ENCODE measurements at regions not wholly inside any gene's neighbourhood (a gene's known extent, or its start where the extent isn't known, plus 50 kb on each side); places are given as distances from the start of the nearest gene placed in this dataset.
"Not testable (repeated sequence)": the region's sequence is repeated elsewhere in the genome, so short reads cannot be mapped to it uniquely, and the experiment has no call there.

DNA sequence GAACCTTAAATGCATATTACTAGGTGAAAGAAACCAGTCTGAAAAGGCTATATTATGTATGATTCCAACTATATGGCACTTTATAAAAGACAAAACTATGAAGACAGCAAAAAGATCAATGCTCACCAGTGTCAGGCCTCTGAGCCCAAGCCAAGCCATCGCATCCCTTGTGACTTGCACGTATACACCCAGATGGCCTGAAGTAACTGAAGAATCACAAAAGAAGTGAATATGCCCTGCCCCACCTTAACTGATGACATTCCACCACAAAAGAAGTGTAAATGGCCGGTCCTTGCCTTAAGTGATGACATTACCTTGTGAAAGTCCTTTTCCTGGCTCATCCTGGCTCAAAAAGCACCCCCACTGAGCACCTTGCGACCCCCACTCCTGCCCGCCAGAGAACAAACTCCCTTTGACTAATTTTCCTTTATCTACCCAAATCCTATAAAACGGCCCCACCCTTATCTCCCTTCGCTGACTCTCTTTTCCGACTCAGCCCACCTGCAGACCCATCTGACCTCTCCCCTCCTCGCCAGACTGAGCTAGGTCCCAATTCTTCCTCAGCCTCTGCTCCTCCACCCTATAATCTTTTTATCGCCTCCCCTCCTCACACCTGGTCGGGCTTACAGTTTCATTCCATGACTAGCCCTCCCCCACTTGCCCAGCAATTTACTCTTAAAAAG is 1239.5 kb downstream of the OLFM4 start:
- not testable (repeated sequence) for DNase-seq

DNA sequence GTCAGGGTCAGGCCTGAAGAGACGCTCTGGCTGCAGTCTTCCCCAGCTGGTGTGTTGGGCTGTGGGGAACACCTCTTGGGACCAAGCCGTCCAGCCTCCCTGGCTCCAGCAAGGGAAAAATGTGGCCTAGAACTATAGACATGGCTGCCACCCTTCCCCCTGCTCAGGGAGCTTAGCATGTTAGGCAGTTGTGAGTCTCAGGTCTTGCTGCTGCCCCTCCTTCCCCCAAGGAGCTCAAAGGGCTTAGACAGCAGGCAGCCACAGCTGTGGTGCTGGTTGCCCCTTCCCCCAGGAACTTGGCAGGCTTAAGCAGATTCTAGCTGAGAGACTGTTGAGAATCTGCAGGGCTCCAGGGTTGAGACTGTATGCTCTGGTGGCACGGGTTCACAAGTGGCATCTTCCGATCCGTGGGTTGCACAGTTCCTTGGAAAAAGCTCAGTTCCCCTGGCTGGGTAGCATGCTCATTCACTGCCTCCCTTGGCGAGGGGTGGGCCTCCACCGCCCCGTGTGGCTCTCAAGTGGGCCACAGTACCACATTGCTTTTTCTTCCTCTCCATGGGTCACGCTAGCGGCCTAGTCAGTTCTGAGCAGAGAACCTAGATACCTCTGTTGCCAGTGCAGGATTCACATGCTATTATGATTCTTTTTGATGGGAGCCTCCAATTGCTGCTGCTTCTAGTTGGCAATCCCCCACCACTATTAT is 1258.6 kb downstream of the OLFM4 start:
- DNase-seq, result no peak

DNA sequence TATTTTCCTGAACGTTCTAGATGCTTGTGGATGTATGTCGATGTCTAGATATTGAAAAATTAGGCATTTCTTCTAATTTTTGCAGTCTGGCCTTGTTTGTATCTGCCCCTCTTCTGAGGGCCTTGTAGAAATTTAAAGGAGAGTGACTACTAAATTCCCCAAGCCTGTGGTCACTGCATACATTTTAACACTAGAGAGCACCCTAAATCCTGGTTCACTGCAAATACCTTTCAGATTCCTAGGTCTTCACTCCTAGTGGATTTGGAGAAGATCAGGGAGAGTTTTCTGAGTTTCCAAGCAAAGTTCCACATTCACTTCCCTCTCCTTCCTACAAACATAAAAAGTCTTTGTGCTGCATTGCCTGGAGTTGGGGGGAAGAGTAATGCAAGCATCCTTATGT is 1272.5 kb downstream of the OLFM4 start:
- no peak for DNase-seq

DNA sequence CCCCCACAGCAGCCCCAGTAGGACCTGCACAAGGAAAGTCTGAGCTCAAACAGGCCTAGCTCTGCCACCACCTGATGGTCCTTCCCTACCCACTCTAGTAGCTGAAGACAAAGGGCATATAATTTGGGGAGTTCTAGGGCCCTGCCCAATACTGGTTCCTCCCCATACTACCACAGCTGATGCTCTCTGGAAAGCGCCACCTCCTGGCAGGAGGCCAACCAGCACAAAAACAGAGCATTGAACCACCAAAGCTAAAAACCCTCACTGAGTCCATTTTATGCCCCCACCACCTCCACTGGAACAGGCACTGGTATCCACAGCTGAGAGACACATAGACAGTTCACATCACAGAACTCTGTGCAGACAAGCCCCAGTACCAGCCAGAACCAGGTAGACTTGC is 1276.8 kb downstream of the OLFM4 start:
- no peak for DNase-seq

DNA sequence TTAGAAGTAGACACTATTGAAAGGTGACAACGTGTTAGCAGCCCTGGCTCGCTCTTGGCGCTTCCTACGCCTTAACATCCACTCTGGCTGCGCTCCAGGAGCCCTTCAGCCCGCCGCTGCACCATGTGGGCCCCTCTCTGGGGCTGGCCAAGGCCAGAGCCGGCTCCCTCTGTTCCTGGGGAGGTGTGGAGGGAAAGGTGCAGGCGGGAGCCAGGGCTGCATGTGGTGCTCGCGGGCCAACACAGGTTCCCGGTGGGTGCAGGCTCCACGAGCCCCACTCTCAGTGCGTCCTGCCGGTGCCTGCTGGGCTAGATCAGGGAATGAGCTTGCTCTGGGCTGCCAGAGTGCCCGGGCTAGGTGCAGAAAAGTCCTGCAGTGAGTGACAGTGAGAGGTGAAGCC is 1284.3 kb downstream of the OLFM4 start:
- DNase-seq, result no peak

DNA sequence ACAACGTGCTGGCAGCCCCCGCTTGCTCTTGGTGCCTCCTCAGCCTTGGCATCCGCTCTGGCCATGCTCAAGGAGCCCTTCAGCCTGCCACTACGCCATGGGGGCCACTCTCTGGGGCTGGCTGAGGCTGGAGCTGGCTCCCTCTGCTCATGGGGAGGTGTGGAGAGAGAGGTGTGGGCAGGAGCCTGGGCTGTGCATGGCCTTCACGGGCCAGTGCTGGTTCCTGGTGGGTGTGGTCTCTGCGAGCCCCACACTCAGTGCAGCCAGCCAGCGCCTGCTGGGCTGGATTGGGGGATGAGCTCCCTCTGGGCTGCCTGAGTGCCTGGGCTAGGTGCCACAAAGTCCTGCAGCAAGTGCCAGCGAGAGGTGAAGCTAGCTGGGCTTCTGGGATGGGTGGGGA is 1289.1 kb downstream of the OLFM4 start:
- DNase-seq, result no peak

DNA sequence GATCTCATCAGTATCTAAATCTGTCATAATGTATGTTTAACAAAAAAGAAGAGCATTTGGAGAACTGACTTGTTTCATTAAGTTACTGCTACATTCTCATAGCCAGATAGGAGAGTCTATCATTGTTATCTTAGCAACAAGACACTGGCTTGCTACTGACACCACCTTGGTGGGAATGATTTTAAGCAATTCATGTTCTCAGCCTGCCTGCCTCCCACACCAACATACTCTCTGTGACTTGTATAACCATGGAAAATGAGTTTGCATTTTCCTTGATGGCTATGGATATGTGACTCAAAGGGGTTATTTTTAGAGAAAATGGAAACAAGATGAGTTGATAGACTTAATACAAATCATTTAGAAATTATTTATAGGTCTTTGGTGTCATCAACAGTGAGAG is 1308.9 kb downstream of the OLFM4 start:
- no peak for DNase-seq

DNA sequence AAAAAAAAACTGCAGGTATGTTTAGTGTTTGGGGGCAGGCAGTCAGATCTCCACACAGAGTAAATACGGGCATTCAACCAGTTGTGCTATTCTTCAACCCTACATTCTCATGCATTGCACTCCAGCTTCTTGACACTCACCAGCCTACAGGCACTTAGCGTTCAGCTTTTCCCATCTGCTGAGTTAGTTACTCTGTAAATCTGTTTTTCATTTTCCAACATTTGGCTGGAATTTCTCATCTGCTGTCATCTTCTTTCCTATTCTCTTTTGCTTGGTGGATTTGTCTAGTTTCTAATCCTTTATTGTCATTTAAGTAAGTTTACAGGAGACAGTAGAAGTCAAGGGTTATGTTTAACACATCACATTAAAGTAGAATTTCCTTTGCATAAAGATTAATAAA is 1318.9 kb downstream of the OLFM4 start:
- DNase-seq, result no peak

DNA sequence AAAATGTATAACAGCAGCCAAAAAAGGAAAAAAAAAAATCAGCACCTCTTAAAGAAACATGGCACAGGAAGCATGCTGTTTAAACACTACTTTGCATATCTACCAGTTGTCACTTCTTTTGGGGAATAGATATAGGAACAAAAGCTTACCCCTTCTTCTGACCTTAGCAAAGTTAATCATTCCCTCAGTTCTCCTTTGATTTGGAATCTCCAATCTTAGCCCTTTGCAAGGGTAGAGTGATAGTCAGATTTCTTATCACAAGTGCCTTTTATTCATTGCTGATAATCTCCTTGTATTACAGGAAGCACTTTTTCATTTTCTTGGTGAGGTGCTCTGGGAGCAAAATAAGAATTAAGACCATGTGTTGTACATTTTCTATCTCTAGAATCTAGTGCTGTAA is 1327.6 kb downstream of the OLFM4 start:
- no peak for DNase-seq

DNA sequence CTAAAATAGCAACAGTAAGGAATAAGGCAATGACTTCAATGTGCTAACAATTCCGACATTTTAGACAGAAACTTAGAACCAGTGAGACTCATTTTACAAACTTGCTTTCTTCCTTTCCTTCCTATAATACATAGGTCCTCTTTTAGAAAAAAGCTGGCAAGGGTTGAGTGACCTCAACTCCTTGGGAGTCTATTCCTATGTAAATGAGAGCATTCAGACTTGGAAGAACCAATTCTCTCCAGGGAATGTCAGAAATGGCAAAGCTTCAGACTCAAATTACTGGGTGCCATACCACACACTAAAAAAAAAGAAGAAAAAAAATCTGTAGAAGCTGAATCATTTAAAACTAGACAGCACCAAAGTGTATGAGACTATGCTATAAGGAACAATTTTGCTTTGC is 1328.2 kb downstream of the OLFM4 start:
- DNase-seq, result no peak

DNA sequence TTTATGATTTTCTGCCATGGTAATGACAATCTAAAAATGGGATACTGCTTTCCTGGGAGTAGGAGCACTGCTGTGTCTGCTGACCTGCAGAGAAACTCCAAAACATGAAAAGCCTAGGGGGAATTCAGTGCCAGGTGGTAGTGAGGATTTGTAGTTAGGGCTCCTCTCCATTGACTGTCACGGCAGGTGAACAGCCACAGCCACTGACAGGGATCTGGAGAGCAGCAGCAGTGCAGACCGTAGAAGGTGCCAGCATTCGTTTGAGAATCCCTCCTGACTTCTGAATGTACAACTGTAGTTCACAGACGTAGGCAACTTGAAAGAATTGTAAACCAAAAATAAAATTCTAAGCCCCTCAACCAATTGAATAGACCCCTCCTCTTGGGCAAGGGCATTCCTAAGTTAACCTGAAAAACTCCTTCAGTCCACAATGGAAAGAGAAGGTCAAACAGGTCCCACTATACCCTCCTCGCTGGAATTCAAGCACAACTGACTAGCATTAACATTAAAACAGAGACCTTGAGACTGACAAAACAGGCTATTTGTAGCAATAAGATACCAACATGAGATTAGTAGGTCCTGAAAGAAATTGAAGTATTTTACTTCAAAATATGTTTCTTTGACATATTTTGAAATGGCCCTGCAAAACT is 1328.8 kb downstream of the OLFM4 start:
- no peak for DNase-seq

DNA sequence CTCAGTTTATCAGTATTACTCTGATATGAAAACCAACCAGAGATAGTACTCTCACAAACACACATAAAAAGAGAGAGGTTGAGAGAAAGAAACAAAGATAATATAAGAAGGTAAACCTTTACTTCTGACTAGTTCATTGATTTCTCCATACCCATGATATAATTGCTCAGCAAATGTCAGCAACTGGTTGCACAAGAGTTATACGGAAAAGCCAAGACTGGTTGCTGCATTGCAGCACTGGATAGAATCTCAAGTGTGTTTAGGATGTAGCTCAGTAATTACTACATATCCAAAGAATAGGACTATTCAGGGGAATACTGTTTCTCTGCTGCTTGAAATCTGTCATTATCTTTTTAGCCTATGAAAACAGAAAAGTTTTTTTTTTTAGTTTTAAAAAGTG is 1332.8 kb downstream of the OLFM4 start:
- DNase-seq, result no peak

DNA sequence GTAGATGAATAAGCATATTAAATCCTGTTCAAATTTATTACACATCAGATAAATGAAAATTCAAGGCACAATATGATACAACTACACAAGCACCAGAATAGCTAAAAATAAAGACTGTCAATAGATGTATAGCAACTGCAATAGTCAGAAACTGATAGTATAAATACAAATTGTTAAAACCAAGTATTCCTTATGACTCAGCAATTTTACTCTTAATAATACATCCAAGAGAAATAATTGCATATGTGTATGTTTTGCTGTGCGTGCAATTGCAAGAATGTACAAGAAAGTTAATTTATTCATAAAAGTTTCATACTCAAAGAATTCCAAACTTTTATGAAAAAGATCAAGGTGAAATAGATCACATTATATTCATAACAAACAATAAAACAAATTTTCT is 1338.1 kb downstream of the OLFM4 start:
- no peak for DNase-seq

DNA sequence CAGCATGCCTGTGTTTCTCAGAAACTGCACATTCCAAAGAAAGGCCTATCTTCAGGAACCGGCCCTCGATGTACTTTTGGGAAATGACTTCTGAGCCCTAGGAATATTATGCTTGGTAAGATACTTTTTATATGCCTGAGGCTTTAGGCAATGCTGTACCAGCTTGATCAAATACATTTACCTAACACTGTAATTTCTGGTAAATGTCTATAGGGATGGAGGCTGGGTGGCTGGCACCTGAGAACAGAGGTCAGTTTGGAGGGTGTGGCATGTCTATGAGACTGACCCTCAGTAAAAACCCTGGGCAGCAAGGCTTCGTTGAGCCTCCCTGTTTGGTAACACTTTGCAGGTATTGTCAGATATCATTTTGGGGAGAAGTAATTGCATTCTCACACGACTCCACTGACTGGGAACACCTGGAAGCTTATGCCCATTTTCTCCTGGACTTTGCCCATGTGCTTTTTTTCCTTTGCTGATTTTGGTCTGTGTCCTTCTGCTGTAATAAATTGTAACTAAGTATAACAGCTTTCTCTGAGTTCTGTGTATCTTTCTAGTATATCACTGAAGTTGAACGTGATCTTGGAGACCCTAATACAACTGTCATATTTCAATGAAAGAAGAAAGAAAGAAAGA is 1339.1 kb downstream of the OLFM4 start:
- no peak for DNase-seq

DNA sequence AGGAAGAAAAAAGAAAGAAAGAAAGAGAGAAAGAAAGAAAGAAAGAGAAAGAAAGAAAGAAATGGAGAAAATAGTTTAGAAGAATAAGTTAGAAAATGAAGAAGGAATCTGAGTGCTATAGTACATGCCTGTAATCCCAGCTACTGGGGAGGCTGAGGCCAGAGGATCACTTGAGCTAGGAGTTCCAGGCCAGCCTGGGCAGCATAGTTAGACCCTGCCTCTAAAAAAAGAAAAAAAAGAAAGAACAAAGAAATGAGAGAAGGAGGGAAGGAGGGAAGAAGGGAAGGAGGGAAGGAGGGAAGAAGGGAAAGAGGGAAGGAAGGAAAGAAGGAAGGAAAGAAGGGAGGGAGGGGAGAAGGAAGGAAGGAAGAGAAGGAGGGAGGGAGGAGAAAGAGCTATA is 1339.8 kb downstream of the OLFM4 start:
- DNase-seq, result no peak

DNA sequence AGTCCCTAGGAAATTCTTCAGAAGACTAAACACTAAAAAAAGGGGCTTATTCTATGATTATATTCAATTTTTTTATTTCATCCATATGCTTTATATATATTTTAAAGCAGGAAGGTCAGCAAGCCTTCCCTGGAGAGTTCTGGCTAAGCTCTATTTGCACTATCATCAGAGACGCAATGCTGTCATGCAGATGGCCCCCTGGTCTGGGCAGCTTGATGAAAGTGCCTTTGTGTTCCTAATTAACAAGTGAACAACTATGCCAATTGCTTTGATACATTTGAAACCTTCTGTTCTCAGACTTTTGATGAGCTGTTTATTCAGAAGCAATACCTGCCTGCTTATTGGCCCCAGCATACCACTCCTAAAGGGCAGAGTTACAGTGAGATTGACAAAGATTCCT is 1344.6 kb downstream of the OLFM4 start:
- no peak for DNase-seq

DNA sequence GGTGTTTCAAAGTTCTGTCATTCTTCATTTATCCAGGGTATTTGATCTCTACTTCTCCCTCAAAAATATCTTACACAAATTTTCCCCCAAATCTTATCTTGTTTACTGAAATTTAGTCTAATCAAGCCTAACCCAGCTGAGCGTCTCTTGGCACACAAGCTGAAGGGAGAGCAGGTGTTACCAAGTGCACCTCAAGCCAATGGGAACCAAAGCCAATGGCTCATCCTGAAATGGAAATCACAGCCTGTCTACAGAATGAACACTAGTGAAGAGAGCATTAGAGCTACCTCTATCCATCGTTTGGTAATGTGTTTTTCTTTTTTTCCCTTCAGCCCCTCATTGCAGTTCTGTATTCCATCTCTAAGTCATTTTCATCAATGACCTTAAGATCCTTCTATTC is 1350.8 kb downstream of the OLFM4 start:
- no peak for DNase-seq

DNA sequence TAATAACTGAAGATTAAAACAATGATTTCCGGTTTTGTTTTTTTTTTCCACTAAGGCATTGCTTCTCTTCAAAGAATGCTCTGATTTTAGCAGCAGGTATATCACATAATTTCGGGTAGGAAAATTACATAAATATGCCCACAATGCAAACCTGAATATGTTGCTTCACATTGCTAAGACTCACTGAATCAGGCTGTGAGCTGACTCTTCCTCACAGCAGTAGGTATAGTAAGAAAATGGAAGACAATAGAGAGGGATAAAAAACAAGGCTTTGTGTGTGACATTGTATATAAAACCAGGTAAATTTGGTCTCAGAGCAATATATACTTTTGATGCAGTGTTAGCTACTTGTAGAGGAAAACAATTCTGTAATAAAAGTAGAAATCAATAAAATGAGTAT is 1355.0 kb downstream of the OLFM4 start:
- no peak for DNase-seq

DNA sequence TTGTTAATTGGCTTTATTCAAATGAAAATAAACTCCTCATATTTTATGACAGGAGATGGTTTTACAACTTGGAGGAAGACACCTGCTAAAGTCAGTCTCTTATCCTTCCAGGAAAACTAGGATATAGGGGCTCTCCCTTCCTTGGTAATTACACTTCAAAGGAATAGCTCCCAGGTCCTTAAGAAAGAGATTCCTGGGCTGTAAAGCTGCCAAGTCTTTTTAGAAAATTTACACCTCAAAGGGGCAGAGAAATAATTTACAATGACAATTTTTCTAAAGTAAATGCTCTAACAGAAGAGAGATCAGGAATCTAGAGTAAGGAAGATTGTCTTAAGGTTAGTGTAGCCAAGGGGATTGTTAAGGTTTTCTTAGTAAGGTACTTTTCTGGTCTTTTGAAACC is 1359.0 kb downstream of the OLFM4 start:
- no peak for DNase-seq

DNA sequence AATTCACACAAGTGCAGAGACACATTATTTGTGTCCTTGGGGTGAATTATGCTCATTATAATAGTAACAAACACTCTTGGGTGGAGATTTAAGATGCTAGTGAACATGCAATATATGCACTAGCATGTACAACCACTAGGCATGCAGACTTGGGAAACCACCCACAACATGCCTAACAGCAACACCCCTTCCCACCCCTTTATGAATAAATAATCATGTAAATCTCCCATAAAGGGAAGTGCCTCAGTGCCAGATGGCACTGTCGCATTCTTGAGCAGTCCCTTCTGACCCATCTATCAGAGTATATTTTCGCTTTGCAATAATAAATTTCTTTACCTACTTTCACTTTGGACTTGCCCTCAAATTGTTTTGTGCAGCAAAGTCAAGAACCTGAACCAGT is 1362.2 kb downstream of the OLFM4 start:
- no peak for DNase-seq

DNA sequence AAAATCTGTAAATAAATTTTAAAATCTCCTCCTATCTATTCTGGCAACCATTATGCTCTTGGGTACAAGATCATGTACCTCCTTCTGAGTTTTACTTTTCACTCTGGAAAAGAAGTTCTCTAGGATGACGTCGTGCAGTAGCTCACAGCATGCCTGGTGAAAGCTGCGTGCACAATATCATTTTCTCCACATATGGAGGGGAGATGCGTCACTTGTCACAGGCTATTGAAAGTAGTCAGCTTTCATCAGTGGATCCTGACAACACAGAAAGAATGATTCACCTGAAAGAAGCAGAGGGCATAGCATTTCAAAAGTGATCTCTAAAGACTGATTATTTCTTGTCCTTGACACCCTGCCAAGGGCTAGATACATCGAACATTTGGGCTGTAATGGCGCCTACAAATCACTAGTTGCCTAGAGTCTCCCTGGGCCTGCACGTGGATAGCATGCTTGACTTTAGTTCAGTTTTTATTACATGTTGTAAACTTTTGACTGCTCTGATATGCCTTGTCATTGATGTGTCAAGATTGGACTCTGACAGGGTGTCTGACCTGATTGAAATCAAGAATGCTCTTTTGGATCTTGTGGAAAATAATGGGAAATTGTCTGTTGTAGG is 1365.6 kb downstream of the OLFM4 start:
- no peak for DNase-seq

DNA sequence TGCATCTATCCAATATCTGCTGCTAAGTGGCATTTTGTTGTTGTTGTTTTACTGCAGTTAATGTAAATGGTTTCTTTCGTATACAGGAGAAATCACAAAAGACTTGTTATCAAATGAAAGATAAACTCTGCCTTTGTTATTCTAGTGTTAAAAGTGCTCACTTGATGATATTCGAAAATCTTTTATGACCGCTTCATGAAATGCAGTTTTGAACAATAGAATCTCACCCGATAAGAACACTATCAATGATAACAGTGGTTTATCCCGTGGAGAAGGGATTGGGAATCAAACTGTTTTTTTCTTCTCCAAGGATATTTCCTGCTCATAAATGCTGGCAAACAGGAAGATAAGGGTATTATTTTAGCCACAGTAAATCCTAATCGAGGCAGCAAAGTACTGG is 1366.3 kb downstream of the OLFM4 start:
- DNase-seq, result no peak

DNA sequence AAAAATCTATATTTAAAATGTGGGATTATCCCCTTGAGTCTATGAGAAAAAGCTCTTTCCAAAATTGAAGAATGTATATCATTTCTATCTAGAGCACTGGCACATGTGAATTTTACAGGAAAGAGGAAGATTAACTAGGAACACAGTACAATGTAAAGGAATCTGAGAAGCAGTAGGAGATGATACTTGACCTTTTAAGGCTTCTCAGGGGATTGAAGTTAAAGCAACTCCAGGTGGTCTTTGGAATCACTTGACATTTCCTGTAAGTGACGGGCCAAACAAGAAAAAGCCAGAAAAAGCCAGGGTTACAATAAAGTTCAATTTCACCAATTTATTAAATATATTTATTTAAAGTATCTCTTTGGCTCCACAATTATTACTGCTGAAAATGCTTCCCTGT is 1373.9 kb downstream of the OLFM4 start:
- DNase-seq, result no peak
